Superior temporal gyrus (tissue), 1 donor: ENCODE measurements at regions not wholly inside any gene's neighbourhood (a gene's known extent, or its start where the extent isn't known, plus 50 kb on each side); places are given as distances from the start of the nearest gene placed in this dataset.
A peak's percentile ranks its signal among the peaks of the same experiment; 100 is the strongest.
"Not testable (repeated sequence)": the region's sequence is repeated elsewhere in the genome, so short reads cannot be mapped to it uniquely, and the experiment has no call there.

Experiments used
- DNase-seq: peaks from one replicate; pipeline ENCODE4 v3.0.0-alpha.2; 2016; ENCODE audit errors: extremely low spot score

- DNase-seq = no peak
Observed at GRCh38 chr12:114501474-114501807, 95.5 kb upstream of the TBX5 start.

- DNase-seq = no peak
Observed at GRCh38 chr12:114500775-114501473, 95.0 kb upstream of the TBX5 start.

DNA sequence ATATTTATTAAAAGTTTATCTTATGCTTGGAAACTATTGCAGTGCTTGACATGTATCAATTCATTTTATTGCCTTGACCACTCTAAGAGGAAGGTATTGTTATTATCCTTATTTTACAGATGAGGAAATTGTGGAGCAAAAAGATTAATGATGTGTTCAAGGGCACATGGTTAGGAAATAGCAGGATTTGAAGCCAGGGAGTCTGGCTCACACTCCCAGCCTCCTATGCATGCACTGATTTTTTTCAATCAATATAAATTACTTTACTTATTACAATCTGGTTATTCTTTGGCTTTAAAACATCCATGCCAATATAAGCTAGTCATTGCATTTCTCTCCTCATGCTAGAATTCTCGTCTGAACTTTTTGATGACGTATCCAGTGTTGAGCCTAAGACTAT is 94.2 kb upstream of the TBX5 start:
- DNase-seq = no peak

GRCh38 chr12:114499338-114499737 is 93.4 kb upstream of the TBX5 start:
- DNase-seq = no peak

DNA sequence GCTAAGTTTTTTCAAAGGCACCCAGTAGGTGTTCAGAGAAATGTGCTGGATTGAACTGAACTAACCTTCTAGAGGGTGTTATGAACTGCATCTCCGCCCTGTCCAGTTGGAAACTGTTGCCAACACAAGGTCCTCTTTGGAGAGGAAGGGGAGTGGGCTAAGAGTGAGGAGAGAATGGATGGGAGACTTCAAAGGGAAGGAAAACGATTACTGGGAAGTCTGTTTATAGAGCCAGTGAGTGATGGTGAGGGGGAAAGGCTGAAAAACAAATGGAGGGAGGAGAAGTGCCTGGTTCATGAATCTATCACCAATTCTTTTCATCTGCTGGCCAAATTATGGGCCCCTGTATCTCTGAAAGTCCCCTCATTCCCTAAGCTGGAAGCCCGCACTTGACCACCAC is 86.0 kb upstream of the TBX5 start:
- DNase-seq = no peak

- DNase-seq = not testable (repeated sequence)
Observed at GRCh38 chr12:114484822-114485459, 79.0 kb upstream of the TBX5 start.

DNA sequence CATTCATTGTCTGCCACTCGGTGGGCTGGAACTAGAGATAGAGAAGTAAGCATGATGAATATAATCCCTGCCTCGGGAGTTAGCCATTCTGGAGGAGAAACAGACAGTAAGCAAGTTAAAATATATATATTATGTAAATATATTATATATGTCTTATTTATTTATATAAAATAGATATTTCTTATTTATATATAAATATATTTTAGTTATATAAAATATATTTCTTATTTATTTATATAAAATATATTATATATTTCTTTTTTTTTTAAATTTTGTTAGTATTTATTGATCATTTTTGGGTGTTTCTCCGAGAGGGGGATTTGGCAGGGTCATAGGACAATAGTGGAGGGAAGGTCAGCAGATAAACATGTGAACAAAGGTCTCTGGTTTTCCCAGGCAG is 78.1 kb upstream of the TBX5 start:
- DNase-seq = no peak

GRCh38 chr12:114481200-114481535 is 75.2 kb upstream of the TBX5 start:
- no peak for DNase-seq

GRCh38 chr12:114480337-114481199 is 74.6 kb upstream of the TBX5 start:
- DNase-seq = no peak

DNA sequence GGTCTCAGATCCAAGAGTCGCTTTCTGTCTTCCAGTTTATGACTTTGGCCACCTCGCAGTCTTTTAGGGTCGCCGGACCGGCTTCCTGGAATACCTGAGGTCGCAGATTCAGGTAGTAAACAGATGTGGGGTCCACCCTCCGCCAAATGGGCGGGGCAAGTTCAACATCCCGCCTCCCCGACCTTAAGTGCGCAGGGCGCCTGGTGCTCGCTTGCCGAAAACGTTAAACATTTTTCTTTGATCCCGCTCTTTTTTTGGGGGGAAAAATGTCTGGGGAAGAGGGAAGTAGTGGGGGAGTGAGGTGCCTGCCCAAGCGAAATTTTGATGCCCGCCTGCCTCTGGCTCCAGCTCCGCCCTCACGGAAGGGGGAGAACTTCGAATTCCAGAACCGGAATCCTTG is 73.9 kb upstream of the TBX5 start:
- DNase-seq = no peak

DNA sequence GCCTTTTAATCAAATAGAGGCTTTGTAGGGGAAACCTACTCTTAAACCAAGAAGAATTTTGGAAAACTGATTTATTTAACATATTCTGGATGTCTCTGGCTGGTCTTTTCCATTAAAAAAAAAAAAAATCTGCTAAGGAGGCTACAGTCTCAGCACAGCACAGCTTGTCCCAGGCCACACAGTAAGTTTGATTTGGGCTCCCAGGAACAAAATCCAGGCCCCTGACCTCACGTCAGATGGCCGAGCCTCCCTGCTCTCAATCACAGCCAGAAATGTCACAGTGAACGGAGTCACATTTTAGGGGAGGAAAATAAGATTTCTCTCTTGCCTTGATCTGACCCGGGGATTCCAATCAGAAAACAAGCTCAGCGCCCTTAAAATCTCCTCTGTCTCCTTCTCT is 72.9 kb upstream of the TBX5 start:
- DNase-seq = no peak

- DNase-seq = no peak
Observed at GRCh38 chr12:114477989-114478395, 72.0 kb upstream of the TBX5 start.

GRCh38 chr12:114476159-114476558 is 70.2 kb upstream of the TBX5 start:
- DNase-seq = peak; percentile 43

DNA sequence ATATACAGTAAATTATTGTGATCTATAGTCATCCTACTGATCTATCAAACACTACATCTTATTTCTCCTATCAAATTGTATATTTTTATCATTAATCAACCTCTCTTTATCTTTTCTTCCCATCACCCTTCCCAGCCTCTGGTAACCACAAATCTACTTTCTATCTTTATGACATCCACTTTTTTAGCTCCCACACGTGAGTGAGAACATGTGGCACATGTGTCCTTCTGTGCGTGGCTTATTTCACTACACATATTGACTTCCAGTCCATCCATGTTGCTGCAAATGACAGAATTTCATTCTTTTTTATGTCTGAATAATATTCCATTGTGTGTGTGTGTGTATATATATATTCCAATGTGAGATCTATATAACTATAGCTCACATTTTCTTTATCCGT is 67.8 kb upstream of the TBX5 start:
- no peak for DNase-seq

DNA sequence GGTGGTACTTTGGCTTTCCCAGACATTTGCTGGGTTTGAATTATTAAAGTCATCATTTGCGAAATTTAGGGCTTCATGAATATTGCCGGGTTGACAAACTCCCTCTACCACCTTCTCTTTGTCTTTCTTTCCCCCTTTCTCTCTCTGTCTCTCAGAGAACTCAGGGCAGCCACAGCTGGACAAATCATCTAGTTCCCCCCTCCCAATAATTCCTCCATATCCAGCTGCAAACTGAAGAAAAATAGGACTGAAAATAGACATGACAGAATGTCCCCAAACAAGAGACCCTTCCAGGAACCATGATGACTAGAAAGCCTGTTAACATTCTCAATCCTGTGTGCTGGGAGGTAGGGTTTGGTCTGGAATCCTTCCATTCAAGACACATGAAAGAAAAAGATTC is 67.1 kb upstream of the TBX5 start:
- DNase-seq = no peak

DNA sequence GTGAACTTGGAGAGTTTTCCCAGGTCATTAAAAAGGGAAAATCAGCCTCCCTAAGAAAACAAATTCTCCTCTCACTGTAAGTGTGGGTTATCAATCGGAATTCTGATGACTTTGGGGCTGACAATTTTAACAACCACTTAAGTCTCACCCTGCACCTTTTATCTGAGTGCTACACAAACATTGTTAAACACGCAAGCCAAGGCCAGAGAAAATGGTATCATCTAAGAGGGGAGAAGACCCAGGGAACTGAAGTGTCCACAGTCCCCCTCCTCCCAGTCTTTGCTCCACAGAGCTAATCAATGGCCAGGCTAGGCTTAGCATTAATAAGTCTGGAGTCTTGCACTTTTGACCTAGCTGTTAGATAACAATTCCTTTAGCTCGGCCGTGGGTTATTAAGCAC is 51.7 kb upstream of the TBX5 start:
- no peak for DNase-seq
